ENCODE measurements at regions not wholly inside any gene's neighbourhood (a gene's known extent, or its start where the extent isn't known, plus 50 kb on each side); places are given as distances from the start of the nearest gene placed in this dataset.

- TF ChIP-seq POLR2A (IDR thresholded peaks at IDR 0.05; ENCODE audit: low read length): no peak
- TF ChIP-seq GATA1 (IDR thresholded peaks at IDR 0.05; ENCODE audit: low read depth, low read length): no peak
These were observed 763.5 kb upstream of the FANCL start for GRCh38 chr2:59004621-59005020.
